HG03196 (cell line): ENCODE measurements at regions not wholly inside any gene's neighbourhood (a gene's known extent, or its start where the extent isn't known, plus 50 kb on each side); places are given as distances from the start of the nearest gene placed in this dataset.

Source experiments
- ATAC-seq: cut with Tn5 transposase; IDR thresholded peaks from one replicate; pipeline ENCODE4 v1.9.1; 2021; ENCODE audit not compliant: unreplicated experiment

DNA sequence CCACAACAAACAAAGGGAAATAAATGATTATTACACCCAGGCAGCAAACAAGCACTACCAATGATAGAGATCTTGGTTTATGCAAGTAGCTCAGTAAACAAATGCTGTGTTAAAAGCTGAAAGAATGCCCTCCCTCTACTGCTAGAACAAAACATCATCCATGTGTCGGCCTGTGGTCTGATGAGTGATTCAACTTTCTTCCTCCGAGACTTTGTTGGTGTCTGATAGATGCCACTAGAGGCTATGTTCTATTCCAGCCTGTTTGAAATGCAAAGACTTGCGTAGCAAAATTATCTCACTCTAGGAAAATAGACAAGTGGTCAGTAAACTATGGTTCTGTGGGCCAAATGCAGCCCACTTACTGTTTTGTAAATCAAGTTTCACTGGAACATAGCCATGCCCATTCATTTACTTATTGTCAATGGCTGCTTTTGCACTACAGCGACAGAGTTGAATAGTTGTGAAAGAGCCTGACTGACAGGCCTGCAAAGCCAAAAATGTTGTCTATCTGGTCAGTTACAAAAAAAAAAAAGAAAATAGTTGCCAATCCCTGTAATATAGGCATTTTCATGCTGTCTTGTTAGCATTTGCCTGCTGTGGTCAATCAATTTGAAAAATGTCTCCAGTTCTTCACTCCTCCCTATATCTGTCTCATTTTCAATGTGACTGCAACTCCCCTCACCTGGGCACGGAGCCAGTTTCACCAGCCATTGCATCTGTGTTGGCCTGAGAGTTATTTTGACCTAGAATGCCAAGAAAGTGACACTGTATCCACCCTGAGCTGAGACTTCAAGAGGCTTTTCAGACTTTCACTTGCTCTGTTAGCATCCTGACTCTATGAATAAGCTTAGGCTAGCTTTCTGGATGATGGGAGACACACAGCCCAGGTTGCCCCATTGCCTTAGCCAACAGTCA lies 544.6 kb upstream of the BTBD3 start:
- no peak for ATAC-seq

DNA sequence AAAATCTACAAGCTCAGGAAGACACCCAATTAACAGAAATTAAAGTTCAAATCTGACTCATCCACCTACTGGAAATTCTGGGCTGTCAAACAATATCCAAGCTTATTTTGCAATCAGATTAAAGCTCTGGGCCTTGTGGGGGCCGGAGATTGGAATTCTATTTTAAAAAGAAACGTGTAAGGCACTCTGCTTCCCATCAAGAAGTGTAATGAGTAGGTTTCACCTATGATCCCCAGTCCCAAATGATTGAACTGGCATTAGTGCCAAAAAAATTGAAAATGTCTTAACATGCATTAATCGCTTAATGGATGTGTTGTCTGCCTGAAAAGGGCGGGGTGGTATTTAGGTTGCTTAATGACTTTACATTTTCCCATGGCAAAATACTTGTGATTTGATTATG lies 542.4 kb upstream of the BTBD3 start:
- ATAC-seq, result no peak

DNA sequence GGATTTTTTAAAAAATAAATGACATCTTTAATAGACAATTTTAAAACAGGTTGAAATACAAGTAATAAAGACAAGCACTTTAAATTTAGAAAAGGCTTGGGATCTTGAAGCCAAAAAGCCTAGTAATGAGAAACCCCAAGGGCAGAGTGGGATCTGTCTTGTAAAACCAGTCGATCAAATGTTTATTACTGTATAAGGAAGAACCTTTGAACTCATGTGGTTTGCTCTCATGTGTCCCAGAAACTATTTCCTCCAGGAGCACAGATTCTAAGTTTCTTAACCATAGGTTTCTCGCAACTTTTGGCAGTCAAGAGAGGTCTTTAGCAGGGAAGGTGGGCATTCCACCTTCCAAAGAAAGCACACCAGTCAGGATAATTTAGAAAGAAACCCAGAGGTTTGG lies 541.7 kb upstream of the BTBD3 start:
- ATAC-seq, result no peak

DNA sequence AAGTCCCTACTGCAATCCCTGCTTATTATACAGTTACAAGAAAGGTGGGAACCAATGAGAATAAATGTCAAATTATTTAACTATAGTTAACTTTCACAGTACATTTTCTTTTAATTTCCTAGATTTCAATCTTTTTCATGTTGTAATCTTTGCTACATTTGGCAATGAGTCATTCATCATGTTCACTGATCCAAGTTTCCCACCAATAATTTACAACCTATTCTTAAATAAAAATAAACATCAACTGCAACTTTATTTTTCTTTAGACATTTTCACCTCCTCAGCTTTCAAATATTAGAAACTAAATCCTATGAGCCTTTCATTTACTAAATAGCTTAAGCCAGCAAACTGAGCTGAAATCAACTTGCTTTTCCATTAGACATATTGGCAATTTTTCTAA lies 541.3 kb upstream of the BTBD3 start:
- ATAC-seq, result no peak

GRCh38 chr20:11376998-11377397 lies 540.7 kb upstream of the BTBD3 start:
- ATAC-seq, result no peak

GRCh38 chr20:11377761-11378160 lies 539.9 kb upstream of the BTBD3 start:
- ATAC-seq, result no peak

- ATAC-seq, result no peak
Observed at GRCh38 chr20:11378252-11378651, 539.4 kb upstream of the BTBD3 start.

DNA sequence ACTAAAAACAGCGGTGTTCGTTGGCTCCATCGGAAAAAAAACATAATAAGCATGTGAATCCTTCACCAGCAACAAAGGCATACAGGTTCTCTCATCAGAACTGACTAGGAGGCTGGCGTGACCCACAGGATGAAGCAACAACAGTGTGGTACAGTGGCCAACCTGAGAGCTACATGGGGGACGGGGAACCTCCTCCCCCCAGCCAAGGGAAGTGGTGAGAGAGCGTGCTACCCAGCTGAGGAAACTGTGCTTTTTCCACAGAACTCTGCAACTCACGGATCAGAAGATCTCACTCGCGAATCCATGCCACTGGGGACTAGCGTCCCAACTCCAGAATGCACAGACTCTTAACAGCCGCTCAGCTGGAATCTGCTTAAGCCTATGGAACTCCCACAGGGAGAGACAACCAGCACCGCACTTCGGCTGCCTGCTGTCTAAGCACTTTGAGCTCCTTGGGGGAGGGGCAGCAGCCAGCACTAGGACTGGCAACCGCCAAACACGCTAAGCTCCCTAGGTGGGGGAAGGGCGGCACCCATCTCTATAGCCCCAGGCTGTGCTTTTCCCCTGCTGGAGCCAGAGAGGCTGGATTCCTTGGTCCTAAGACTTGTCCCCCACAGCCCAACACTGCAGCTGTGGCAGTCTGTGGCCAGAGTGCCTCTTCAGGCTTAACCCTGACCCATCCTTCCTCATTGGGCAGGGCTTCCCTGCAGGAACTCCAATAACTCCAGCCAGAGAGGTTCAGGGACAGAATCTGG lies 538.3 kb upstream of the BTBD3 start:
- ATAC-seq, result no peak

GRCh38 chr20:11380283-11380682 lies 537.4 kb upstream of the BTBD3 start:
- no peak for ATAC-seq

DNA sequence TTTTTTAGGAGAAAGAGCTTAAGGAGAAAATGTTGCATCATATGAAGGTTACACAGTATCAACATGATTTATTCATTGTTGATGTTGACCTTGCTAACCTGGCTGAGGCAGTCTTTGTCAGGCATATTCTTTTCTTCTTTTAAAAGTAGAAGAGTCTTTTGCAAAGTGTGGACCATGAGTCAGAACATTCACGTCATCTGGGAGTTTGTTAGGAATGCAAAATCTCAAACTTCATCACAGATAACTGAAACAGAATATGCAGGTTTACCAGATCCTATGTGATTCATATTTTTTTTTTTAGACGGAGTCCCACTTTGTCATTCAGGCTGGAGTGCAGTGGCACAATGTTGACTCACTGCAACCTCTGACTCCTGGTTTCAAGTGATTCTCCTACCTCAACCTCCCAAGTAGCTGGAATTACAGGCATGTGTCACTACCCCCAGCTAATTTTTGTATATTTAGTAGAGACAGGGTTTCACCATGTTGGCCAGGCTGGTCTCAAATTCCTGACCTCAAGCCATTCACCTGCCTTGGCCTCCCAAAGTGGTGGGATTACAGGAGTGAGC lies 530.4 kb upstream of the BTBD3 start:
- no peak for ATAC-seq

DNA sequence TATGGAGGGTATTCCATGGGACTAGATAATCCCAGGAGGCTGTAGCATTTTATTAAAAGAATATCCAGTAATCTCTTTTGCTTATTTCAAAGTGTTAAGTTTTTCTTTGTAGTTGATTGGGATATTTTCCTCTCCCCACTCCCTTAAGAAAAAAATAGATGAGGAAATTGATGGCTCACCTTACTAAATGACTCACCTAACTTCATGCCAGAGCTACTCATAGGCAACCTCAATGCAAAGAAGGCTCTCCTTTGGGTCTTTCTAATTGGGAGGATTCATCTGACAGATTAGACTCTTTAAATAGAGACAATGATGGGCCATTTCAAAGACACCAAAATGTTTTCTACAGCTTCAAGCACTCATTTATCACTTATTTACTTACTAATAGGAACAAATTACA lies 528.5 kb upstream of the BTBD3 start:
- ATAC-seq, result no peak

GRCh38 chr20:11391591-11391990 lies 526.1 kb upstream of the BTBD3 start:
- no peak for ATAC-seq

GRCh38 chr20:11394145-11394833 lies 523.4 kb upstream of the BTBD3 start:
- no peak for ATAC-seq

- ATAC-seq, result no peak
Observed at GRCh38 chr20:11395581-11395980, 522.1 kb upstream of the BTBD3 start.

DNA sequence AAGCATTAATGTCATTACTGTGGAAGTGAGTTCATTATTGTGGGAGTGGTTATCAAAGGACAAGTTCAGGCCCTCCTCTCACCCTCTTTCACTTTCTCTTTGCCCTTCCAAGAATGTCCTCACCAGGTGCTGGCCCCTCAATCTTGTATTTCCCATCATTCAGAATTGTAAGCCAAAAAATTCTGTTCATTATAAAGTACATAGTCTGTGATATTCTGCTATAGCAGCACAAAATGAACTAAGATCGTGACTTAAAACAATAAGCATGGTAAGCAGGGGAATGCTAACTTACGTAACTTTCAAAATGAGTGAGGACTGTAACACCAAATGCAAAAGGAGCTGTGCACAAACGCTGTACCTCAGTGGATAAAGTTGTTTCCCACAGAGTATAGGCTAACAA lies 515.7 kb upstream of the BTBD3 start:
- peak; percentile 59 for ATAC-seq

DNA sequence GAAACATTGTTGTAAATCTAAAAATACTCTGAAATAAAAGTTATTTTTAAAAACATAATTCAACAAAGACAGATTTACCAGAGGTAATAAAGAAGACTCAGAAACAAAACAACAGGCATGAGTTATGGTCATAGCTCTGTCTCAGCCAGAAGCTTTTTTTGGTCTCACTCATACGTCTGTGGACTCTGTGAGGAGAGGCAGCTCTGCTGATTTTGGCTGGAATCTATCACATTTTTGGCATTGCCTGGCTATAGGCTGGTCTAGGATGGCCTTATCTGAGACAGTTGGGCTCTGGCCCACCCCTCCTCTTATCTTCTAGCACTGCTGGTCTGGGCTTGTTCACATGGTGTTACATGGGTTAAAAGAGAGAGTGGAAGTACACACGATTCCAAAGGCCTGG lies 514.0 kb upstream of the BTBD3 start:
- ATAC-seq, result no peak

DNA sequence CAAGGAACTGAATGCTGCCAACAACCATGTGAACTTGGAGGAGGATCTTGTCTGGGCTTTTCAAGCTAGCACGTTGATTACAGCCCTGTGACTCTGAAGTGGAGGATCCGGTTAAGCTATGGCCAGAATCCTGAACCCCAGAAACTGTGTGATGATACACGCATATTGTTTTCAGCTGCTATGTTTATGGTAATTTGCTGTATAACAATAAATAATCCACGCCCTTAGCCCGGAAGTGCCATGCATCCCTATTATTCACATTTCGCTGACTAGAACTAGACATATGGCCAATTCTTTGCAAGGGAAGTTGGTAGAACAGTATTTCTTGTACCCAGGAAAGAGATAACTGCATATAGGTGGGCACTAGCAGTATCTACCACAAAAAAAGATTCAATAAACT lies 510.8 kb upstream of the BTBD3 start:
- no peak for ATAC-seq

- no peak for ATAC-seq
Observed at GRCh38 chr20:11409561-11409960, 508.1 kb upstream of the BTBD3 start.

DNA sequence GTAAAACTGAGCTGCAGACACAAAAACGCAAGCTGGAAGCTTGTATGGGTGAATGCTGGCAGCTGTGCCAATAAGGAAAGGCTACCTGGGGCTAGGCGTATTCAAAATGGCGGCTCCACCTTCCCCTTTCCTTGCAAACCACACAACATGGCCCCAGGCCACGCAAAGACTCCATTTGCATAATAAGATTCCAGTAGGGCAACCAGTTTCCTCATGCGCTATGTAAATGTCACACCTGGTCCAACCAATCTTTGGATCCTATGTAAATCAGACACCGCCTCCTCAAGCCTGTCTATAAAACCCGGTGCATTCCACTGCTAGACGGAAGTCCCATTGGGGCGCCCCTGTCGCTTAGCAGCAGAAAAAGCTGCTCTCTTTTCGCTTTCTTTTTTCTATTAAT lies 505.9 kb upstream of the BTBD3 start:
- no peak for ATAC-seq

DNA sequence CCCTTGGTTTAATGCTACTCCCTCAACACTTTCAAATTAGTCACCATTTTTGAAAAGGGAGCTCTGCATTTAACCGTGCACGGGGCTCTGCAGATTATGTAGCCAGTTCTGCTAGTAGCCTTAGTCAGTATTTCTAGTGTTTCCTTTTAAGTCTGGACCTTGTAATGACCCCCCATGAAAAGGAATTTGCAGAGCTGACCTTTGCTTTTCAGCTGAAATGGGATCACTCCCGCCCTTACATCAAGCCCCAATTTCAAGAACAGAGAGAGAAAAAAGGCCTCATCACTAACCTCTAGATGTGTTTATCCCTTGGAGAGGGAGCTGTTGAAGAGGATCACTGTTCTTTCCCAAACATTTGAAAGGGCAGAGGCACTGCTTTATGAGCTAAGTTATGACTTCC lies 490.7 kb upstream of the BTBD3 start:
- no peak for ATAC-seq

GRCh38 chr20:11429168-11429567 lies 488.5 kb upstream of the BTBD3 start:
- ATAC-seq, result no peak
